ENCODE measurements at regions not wholly inside any gene's neighbourhood (a gene's known extent, or its start where the extent isn't known, plus 50 kb on each side); places are given as distances from the start of the nearest gene placed in this dataset.

GRCh38 chr11:122439866-122440810 lies 215.4 kb upstream of the UBASH3B start:
- TF ChIP-seq POLR2A (IDR thresholded peaks at IDR 0.05) (peak in 1 of 2 donors; percentile 14), CTCF (IDR thresholded peaks at IDR 0.05) (no peak)
- 7 to 17% (median 8%) methylated on average over 29 of the region's 29 CpGs for WGBS, 4 donors
- DNase-seq: peak; percentile 38 to 85 (median 82)
- Histone ChIP-seq H3K27ac (peak overlapping the region in 4 of 5 donors; percentile 36 to 82 (median 81)), H3K36me3 (replicated peaks in 1 of 2) (no peaks in the 10 kb centered on the region), H3K4me1 (replicated peaks in 1 of 2) (peaks cover 10 to 22% of the 10 kb centered on the region in 2 donors), H3K27me3 (no peaks in the 10 kb centered on the region), H3K4me3 (peak overlapping the region in 3 of 4 donors; percentile 42 to 58 (median 51)), H3K9me3 (replicated peaks in 1 of 3) (no peaks in the 10 kb centered on the region)
- intact Hi-C loops (cut with DNase I): no loop called here

GRCh38 chr11:122436188-122436555 lies 219.3 kb upstream of the UBASH3B start:
- peaks cover 10 to 12% of the 10 kb centered on the region in 2 donors for H3K4me1 ChIP-seq (replicated peaks in 1 of 2)
- H3K36me3 ChIP-seq (replicated peaks in 1 of 2): no peaks in the 10 kb centered on the region
- no peak for DNase-seq
- no peaks in the 10 kb centered on the region for H3K9me3 ChIP-seq (replicated peaks in 1 of 3)
- intact Hi-C loops (cut with DNase I): no loop called here
- 74 to 98% (median 91%) methylated on average over 3 of the region's 3 CpGs for WGBS, 4 donors
- H3K27me3 ChIP-seq: no peaks in the 10 kb centered on the region
- no peak overlapping the region for H3K4me3 ChIP-seq
- H3K27ac ChIP-seq: no peak overlapping the region
- TF ChIP-seq CTCF (IDR thresholded peaks at IDR 0.05) (no peak), POLR2A (IDR thresholded peaks at IDR 0.05) (no peak)

- TF ChIP-seq POLR2A (IDR thresholded peaks at IDR 0.05): no peak
- no peak for TF ChIP-seq CTCF (IDR thresholded peaks at IDR 0.05)
- H3K27ac ChIP-seq: no peak overlapping the region
- intact Hi-C loops (cut with DNase I): no loop called here
- H3K9me3 ChIP-seq (replicated peaks in 1 of 3): no peaks in the 10 kb centered on the region
- peaks cover 6 to 8% of the 10 kb centered on the region in 2 donors for H3K4me1 ChIP-seq (replicated peaks in 1 of 2)
- no peak overlapping the region for H3K4me3 ChIP-seq
- DNase-seq: no peak
- H3K27me3 ChIP-seq: no peaks in the 10 kb centered on the region
- no peaks in the 10 kb centered on the region for H3K36me3 ChIP-seq (replicated peaks in 1 of 2)
- 87 to 91% (median 91%) methylated on average over 7 of the region's 7 CpGs for WGBS, 4 donors
Observed at GRCh38 chr11:122435540-122436187, 219.9 kb upstream of the UBASH3B start.

- no peaks in the 10 kb centered on the region for H3K36me3 ChIP-seq (replicated peaks in 1 of 2)
- WGBS, 4 donors: 30 to 61% (median 35%) methylated on average over 1 of the region's 1 CpG
- H3K4me1 ChIP-seq (replicated peaks in 1 of 2): peaks cover 4 to 6% of the 10 kb centered on the region in 2 donors
- TF ChIP-seq CTCF (IDR thresholded peaks at IDR 0.05) (no peak), POLR2A (IDR thresholded peaks at IDR 0.05) (no peak)
- H3K4me3 ChIP-seq: no peak overlapping the region
- H3K27ac ChIP-seq: no peak overlapping the region
- intact Hi-C loops (cut with DNase I): no loop called here
- H3K27me3 ChIP-seq: no peaks in the 10 kb centered on the region
- DNase-seq: no peak
- no peaks in the 10 kb centered on the region for H3K9me3 ChIP-seq (replicated peaks in 1 of 3)
Observed at GRCh38 chr11:122434786-122435185, 220.7 kb upstream of the UBASH3B start.

Data from adrenal gland (tissue), 9 donors.